ENCODE measurements at regions not wholly inside any gene's neighbourhood (a gene's known extent, or its start where the extent isn't known, plus 50 kb on each side); places are given as distances from the start of the nearest gene placed in this dataset.

GRCh38 chr3:145737952-145738351, 423.0 kb downstream of the PLOD2 start:
- no peaks in the 10 kb centered on the region for H4K20me1 ChIP-seq (ENCODE audit: insufficient read depth, low read length)
- no peaks in the 10 kb centered on the region for H3K9me3 ChIP-seq (ENCODE audit: low read length)
- H3K4me2 ChIP-seq (ENCODE audit: low read length): no peak overlapping the region
- H3K79me2 ChIP-seq (ENCODE audit: insufficient read depth, low read length): no peaks in the 10 kb centered on the region
- H3K4me3 ChIP-seq (ENCODE audit: low read depth, low read length, poor library complexity, severe bottlenecking): no peak overlapping the region
- no peaks in the 10 kb centered on the region for H3F3A ChIP-seq (ENCODE audit: insufficient read depth, low read length)
- no peak overlapping the region for H3K9ac ChIP-seq (ENCODE audit: low read length)
- H3K36me3 ChIP-seq (ENCODE audit: insufficient read depth, low read length): no peaks in the 10 kb centered on the region
- H3K27me3 ChIP-seq (ENCODE audit: insufficient read depth, low read length): no peaks in the 10 kb centered on the region
- H3K4me1 ChIP-seq (ENCODE audit: insufficient read depth, low read length, severe bottlenecking): no peaks in the 10 kb centered on the region
- TF ChIP-seq EZH2 (IDR thresholded peaks at IDR 0.05; ENCODE audit: borderline replicate concordance, low read length) (no peak), CTCF (IDR thresholded peaks at IDR 0.05; ENCODE audit: low read length) (no peak)
- no peaks in the 10 kb centered on the region for H3K9me2 ChIP-seq (ENCODE audit: low read depth, low read length)
- H3K27ac ChIP-seq (ENCODE audit: low read depth, low read length, poor library complexity, severe bottlenecking): no peak overlapping the region
- no peak overlapping the region for H2AFZ ChIP-seq (ENCODE audit: low read length)

- Histone ChIP-seq H2AFZ (ENCODE audit: low read length) (no peak overlapping the region), H3K79me2 (ENCODE audit: insufficient read depth, low read length) (no peaks in the 10 kb centered on the region), H3K9me2 (ENCODE audit: low read depth, low read length) (no peaks in the 10 kb centered on the region), H3F3A (ENCODE audit: insufficient read depth, low read length) (no peaks in the 10 kb centered on the region), H3K4me3 (ENCODE audit: low read depth, low read length, poor library complexity, severe bottlenecking) (no peak overlapping the region), H3K4me1 (ENCODE audit: insufficient read depth, low read length, severe bottlenecking) (no peaks in the 10 kb centered on the region), H3K36me3 (ENCODE audit: insufficient read depth, low read length) (no peaks in the 10 kb centered on the region), H3K27me3 (ENCODE audit: insufficient read depth, low read length) (no peaks in the 10 kb centered on the region), H4K20me1 (ENCODE audit: insufficient read depth, low read length) (no peaks in the 10 kb centered on the region), H3K9ac (ENCODE audit: low read length) (no peak overlapping the region), H3K9me3 (ENCODE audit: low read length) (no peaks in the 10 kb centered on the region), H3K27ac (ENCODE audit: low read depth, low read length, poor library complexity, severe bottlenecking) (no peak overlapping the region), H3K4me2 (ENCODE audit: low read length) (no peak overlapping the region)
- TF ChIP-seq EZH2 (IDR thresholded peaks at IDR 0.05; ENCODE audit: borderline replicate concordance, low read length): no peak
- TF ChIP-seq CTCF (IDR thresholded peaks at IDR 0.05; ENCODE audit: low read length): no peak
Measured at GRCh38 chr3:145739926-145740325, 421.1 kb downstream of the PLOD2 start.

- no peak for TF ChIP-seq CTCF (IDR thresholded peaks at IDR 0.05; ENCODE audit: low read length)
- H3F3A ChIP-seq (ENCODE audit: insufficient read depth, low read length): no peaks in the 10 kb centered on the region
- H3K9me3 ChIP-seq (ENCODE audit: low read length): no peaks in the 10 kb centered on the region
- H3K4me2 ChIP-seq (ENCODE audit: low read length): no peak overlapping the region
- H2AFZ ChIP-seq (ENCODE audit: low read length): no peak overlapping the region
- no peaks in the 10 kb centered on the region for H3K9me2 ChIP-seq (ENCODE audit: low read depth, low read length)
- no peak overlapping the region for H3K4me3 ChIP-seq (ENCODE audit: low read depth, low read length, poor library complexity, severe bottlenecking)
- H4K20me1 ChIP-seq (ENCODE audit: insufficient read depth, low read length): no peaks in the 10 kb centered on the region
- no peak overlapping the region for H3K9ac ChIP-seq (ENCODE audit: low read length)
- no peaks in the 10 kb centered on the region for H3K4me1 ChIP-seq (ENCODE audit: insufficient read depth, low read length, severe bottlenecking)
- no peaks in the 10 kb centered on the region for H3K79me2 ChIP-seq (ENCODE audit: insufficient read depth, low read length)
- H3K36me3 ChIP-seq (ENCODE audit: insufficient read depth, low read length): no peaks in the 10 kb centered on the region
- H3K27ac ChIP-seq (ENCODE audit: low read depth, low read length, poor library complexity, severe bottlenecking): no peak overlapping the region
- no peaks in the 10 kb centered on the region for H3K27me3 ChIP-seq (ENCODE audit: insufficient read depth, low read length)
Measured at GRCh38 chr3:145750657-145751056, 410.3 kb downstream of the PLOD2 start.
